Adrenal gland (tissue), 5 donors: ENCODE measurements at regions not wholly inside any gene's neighbourhood (a gene's known extent, or its start where the extent isn't known, plus 50 kb on each side); places are given as distances from the start of the nearest gene placed in this dataset.

Experiments
- POLR2A ChIP-seq, 2 donors: fragments of 450-650 bp; IDR thresholded peaks; one replicate each; pipeline ENCODE4 v1.6.1; 2017; ENCODE audit warnings: antibody characterized with exemption in 2 of 2, mild to moderate bottlenecking in 2 of 2, moderate library complexity in 1 of 2
- TF ChIP-seq, protein P1 (sequence below), 6 experiments: fragments of 450-650 bp in 4 of 6; fragments of 200-600 bp in 2 of 6; sonication (generic) in 1 of 6; IDR thresholded peaks; 1 replicate in 5 of 6; 2 replicates in 1 of 6; pipeline versions ENCODE4 v1.5.1 to v1.8.0; 2016 to 2021; ENCODE audit warnings: antibody characterized with exemption in 6 of 6, mild to moderate bottlenecking in 2 of 6, moderate library complexity in 1 of 6
- donor health status: DM: no; HTN: no; CAD: no.

- TF ChIP-seq, protein P1, sequence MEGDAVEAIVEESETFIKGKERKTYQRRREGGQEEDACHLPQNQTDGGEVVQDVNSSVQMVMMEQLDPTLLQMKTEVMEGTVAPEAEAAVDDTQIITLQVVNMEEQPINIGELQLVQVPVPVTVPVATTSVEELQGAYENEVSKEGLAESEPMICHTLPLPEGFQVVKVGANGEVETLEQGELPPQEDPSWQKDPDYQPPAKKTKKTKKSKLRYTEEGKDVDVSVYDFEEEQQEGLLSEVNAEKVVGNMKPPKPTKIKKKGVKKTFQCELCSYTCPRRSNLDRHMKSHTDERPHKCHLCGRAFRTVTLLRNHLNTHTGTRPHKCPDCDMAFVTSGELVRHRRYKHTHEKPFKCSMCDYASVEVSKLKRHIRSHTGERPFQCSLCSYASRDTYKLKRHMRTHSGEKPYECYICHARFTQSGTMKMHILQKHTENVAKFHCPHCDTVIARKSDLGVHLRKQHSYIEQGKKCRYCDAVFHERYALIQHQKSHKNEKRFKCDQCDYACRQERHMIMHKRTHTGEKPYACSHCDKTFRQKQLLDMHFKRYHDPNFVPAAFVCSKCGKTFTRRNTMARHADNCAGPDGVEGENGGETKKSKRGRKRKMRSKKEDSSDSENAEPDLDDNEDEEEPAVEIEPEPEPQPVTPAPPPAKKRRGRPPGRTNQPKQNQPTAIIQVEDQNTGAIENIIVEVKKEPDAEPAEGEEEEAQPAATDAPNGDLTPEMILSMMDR (IDR thresholded peaks at IDR 0.05), result no peak
- TF ChIP-seq POLR2A (IDR thresholded peaks at IDR 0.05), result no peak
These were observed 55.0 kb upstream of the TM9SF2 start for GRCh38 chr13:99446242-99446641.
